Breast epithelium (tissue), 3 donors: ENCODE measurements at regions not wholly inside any gene's neighbourhood (a gene's known extent, or its start where the extent isn't known, plus 50 kb on each side); places are given as distances from the start of the nearest gene placed in this dataset.

Experiments
- CTCF ChIP-seq, 3 donors: fragments of 450-650 bp; IDR thresholded peaks; one replicate each; pipeline ENCODE4 v1.5.1; 2016 to 2017; ENCODE audit warnings: antibody characterized with exemption in 3 of 3, mild to moderate bottlenecking in 3 of 3, moderate library complexity in 3 of 3
- POLR2A ChIP-seq: fragments of 450-650 bp; IDR thresholded peaks from one replicate; pipeline ENCODE4 v1.6.1; 2016; ENCODE audit warnings: antibody characterized with exemption, mild to moderate bottlenecking, moderate library complexity
- POLR2AphosphoS5 ChIP-seq, 3 donors: sonication (generic); formaldehyde crosslinking; IDR thresholded peaks; one replicate each; pipeline ENCODE4 v1.6.1; 2017; ENCODE audit warnings: antibody characterized with exemption in 3 of 3

DNA sequence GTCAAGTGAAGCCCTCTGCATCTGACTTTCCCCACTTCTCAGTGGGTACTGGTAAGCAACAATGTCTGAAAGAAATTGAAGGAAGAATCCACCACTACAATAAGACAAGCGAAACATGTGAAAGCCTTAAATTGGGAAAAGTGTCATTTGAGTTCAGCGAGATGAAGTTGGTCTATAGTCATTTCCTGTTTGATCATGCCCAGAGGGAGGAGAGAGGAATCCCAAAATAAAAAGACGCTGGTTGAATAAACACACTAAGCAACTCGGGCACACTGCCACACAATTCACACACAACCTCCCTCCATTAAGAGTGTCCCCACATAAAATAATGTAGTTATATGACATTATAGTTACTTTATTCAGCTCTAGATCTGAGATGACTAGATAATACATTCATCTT is 166.1 kb downstream of the CBLN2 start:
- TF ChIP-seq POLR2A (no peak), CTCF (IDR thresholded peaks at IDR 0.05) (no peak), POLR2AphosphoS5 (IDR thresholded peaks at IDR 0.05) (no peak)
